DND-41 (cell line): ENCODE measurements at regions not wholly inside any gene's neighbourhood (a gene's known extent, or its start where the extent isn't known, plus 50 kb on each side); places are given as distances from the start of the nearest gene placed in this dataset.

Experiments
- ATAC-seq: fragments of 200-7000 bp; cut with Tn5 transposase; 3 replicates; pipeline ENCODE4 v1.9.1; 2021; ENCODE audit warnings: low read depth; ENCODE audit not compliant: insufficient read depth
- DNase-seq: peaks from one replicate; pipeline ENCODE4 v3.0.0-alpha.2; 2020
- H2AFZ ChIP-seq: 2 replicates; pipeline ENCODE4 v1.6.0; 2012; ENCODE audit warnings: low read depth, low read length
- H3K27ac ChIP-seq: 2 replicates; pipeline ENCODE4 v1.5.1; 2012; ENCODE audit warnings: low read length, inconsistent platforms
- H3K27me3 ChIP-seq: fragments of 200-600 bp; sonication (generic); 2 replicates; pipeline ENCODE4 v1.6.0; 2012; ENCODE audit warnings: low read length, mild to moderate bottlenecking, inconsistent platforms; ENCODE audit not compliant: insufficient read depth, poor library complexity
- H3K36me3 ChIP-seq: 2 replicates; pipeline ENCODE4 v1.5.1; 2012; ENCODE audit warnings: low read length, inconsistent platforms; ENCODE audit not compliant: insufficient read depth
- H3K4me1 ChIP-seq: 2 replicates; pipeline ENCODE4 v1.5.1; 2012; ENCODE audit warnings: mild to moderate bottlenecking, low read length; ENCODE audit not compliant: insufficient read depth
- H3K4me2 ChIP-seq: 2 replicates; pipeline ENCODE4 v1.6.0; 2012; ENCODE audit warnings: mild to moderate bottlenecking, moderate library complexity, low read length, inconsistent platforms; ENCODE audit not compliant: insufficient read depth
- H3K4me3 ChIP-seq, 2 experiments: fragments of 200-600 bp in 1 of 2; shearing (Covaris generic) in 1 of 2; 2 replicates each; pipeline ENCODE4 v1.5.1; 2012 to 2016; ENCODE audit warnings: inconsistent platforms in 2 of 2, low read length in 2 of 2, mild to moderate bottlenecking in 2 of 2, low read depth in 1 of 2, moderate library complexity in 1 of 2
- H3K79me2 ChIP-seq: 2 replicates; pipeline ENCODE4 v1.6.0; 2012; ENCODE audit warnings: low read length, inconsistent platforms; ENCODE audit not compliant: insufficient read depth
- H3K9ac ChIP-seq: 2 replicates; pipeline ENCODE4 v1.6.0; 2012; ENCODE audit warnings: low read depth, mild to moderate bottlenecking, inconsistent platforms, low read length, moderate library complexity
- H3K9me3 ChIP-seq: 2 replicates; pipeline ENCODE4 v1.5.1; 2012; ENCODE audit warnings: low read length, moderate library complexity, mild to moderate bottlenecking, inconsistent platforms; ENCODE audit not compliant: insufficient read depth, severe bottlenecking
- H4K20me1 ChIP-seq: 2 replicates; pipeline ENCODE4 v1.6.0; 2012; ENCODE audit warnings: low read length; ENCODE audit not compliant: insufficient read depth
- CTCF ChIP-seq: IDR thresholded peaks from 2 replicates; pipeline ENCODE4 v1.5.1; 2012; ENCODE audit warnings: borderline replicate concordance, low read length, moderate library complexity, mild to moderate bottlenecking; ENCODE audit not compliant: poor library complexity, severe bottlenecking; ENCODE audit errors: extremely low read depth
- EZH2 ChIP-seq: IDR thresholded peaks from 3 replicates; pipeline ENCODE4 v1.6.1; 2012; ENCODE audit warnings: borderline replicate concordance, low read depth, mild to moderate bottlenecking, moderate library complexity, low read length, inconsistent platforms; ENCODE audit not compliant: severe bottlenecking

GRCh38 chr17:11028349-11028748 is 190.5 kb upstream of the PIRT start:
- TF ChIP-seq EZH2 (no peak), CTCF (no peak)
- Histone ChIP-seq H2AFZ (no peak overlapping the region), H3K27me3 (no peaks in the 10 kb centered on the region), H3K36me3 (no peaks in the 10 kb centered on the region), H3K9me3 (no peaks in the 10 kb centered on the region), H3K9ac (no peak overlapping the region), H4K20me1 (no peaks in the 10 kb centered on the region), H3K27ac (no peak overlapping the region), H3K4me3 (no peak overlapping the region), H3K79me2 (no peaks in the 10 kb centered on the region), H3K4me2 (no peak overlapping the region), H3K4me1 (no peaks in the 10 kb centered on the region)
- ATAC-seq = no peak
- DNase-seq = no peak

- ATAC-seq (no peak), DNase-seq (no peak)
- Histone ChIP-seq H3K79me2 (no peaks in the 10 kb centered on the region), H2AFZ (no peak overlapping the region), H4K20me1 (no peaks in the 10 kb centered on the region), H3K4me2 (no peak overlapping the region), H3K36me3 (no peaks in the 10 kb centered on the region), H3K27ac (no peak overlapping the region), H3K9ac (no peak overlapping the region), H3K27me3 (no peaks in the 10 kb centered on the region), H3K9me3 (no peaks in the 10 kb centered on the region), H3K4me1 (no peaks in the 10 kb centered on the region), H3K4me3 (no peak overlapping the region)
- no peak for TF ChIP-seq CTCF
- no peak for TF ChIP-seq EZH2
Measured at GRCh38 chr17:11026903-11027302, 189.0 kb upstream of the PIRT start.

- H3K9me3 ChIP-seq = no peaks in the 10 kb centered on the region
- H3K27me3 ChIP-seq = no peaks in the 10 kb centered on the region
- no peak overlapping the region for H3K9ac ChIP-seq
- H3K79me2 ChIP-seq = no peaks in the 10 kb centered on the region
- ATAC-seq (no peak), DNase-seq (no peak)
- H3K36me3 ChIP-seq = no peaks in the 10 kb centered on the region
- H2AFZ ChIP-seq = no peak overlapping the region
- H3K4me3 ChIP-seq = no peak overlapping the region
- TF ChIP-seq EZH2 = no peak
- TF ChIP-seq CTCF = no peak
- no peaks in the 10 kb centered on the region for H3K4me1 ChIP-seq
- H4K20me1 ChIP-seq = no peaks in the 10 kb centered on the region
- no peak overlapping the region for H3K4me2 ChIP-seq
- no peak overlapping the region for H3K27ac ChIP-seq
Measured at GRCh38 chr17:11023639-11024479, 186.0 kb upstream of the PIRT start.

- H3K4me2 ChIP-seq = no peak overlapping the region
- H3K27me3 ChIP-seq = no peaks in the 10 kb centered on the region
- no peaks in the 10 kb centered on the region for H3K36me3 ChIP-seq
- no peaks in the 10 kb centered on the region for H3K4me1 ChIP-seq
- ATAC-seq (no peak), DNase-seq (no peak)
- H3K79me2 ChIP-seq = no peaks in the 10 kb centered on the region
- no peak for TF ChIP-seq CTCF
- TF ChIP-seq EZH2 = no peak
- no peaks in the 10 kb centered on the region for H3K9me3 ChIP-seq
- no peak overlapping the region for H3K4me3 ChIP-seq
- H4K20me1 ChIP-seq = no peaks in the 10 kb centered on the region
- no peak overlapping the region for H2AFZ ChIP-seq
- H3K9ac ChIP-seq = no peak overlapping the region
- H3K27ac ChIP-seq = no peak overlapping the region
Measured at GRCh38 chr17:11006530-11006929, 168.6 kb upstream of the PIRT start.
